OCI-LY7 (cell line): ENCODE measurements at regions not wholly inside any gene's neighbourhood (a gene's known extent, or its start where the extent isn't known, plus 50 kb on each side); places are given as distances from the start of the nearest gene placed in this dataset.

Experiments used
- EZH2phosphoT487 ChIP-seq: fragments of 200-600 bp; sonication (generic); IDR thresholded peaks from 2 replicates; pipeline ENCODE4 v1.6.1; 2018; ENCODE audit warnings: low read depth, borderline replicate concordance, mild to moderate bottlenecking, mixed run types, antibody characterized with exemption, low read length, moderate library complexity, mixed read lengths
- TF ChIP-seq, protein P1 (sequence below): fragments of 200-600 bp; sonication (generic); conservative IDR thresholded peaks from 2 replicates; pipeline ENCODE4 v1.5.1; 2014; ENCODE audit warnings: mild to moderate bottlenecking, antibody characterized with exemption, low read length, moderate library complexity, mixed read lengths

DNA sequence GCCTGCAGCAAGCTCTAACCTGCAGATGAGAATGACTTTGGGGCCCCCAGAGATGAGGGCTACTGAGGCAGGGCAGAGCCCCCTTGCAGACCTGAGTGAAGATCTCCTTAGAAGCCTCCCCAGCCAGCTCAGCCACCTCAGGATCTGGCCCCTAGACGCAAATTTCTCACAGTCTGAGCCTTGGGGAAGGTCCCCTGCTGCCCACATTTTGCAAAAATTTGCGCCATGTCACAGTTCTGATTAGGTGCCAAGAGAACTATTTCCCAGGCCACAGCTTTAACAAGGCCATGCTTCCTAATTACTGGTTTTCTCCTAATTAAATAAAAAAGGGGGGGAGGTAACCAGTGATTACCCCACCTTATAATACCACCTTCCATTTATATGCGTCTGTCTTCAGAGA, 81.0 kb upstream of the HES1 start:
- TF ChIP-seq, protein P1, sequence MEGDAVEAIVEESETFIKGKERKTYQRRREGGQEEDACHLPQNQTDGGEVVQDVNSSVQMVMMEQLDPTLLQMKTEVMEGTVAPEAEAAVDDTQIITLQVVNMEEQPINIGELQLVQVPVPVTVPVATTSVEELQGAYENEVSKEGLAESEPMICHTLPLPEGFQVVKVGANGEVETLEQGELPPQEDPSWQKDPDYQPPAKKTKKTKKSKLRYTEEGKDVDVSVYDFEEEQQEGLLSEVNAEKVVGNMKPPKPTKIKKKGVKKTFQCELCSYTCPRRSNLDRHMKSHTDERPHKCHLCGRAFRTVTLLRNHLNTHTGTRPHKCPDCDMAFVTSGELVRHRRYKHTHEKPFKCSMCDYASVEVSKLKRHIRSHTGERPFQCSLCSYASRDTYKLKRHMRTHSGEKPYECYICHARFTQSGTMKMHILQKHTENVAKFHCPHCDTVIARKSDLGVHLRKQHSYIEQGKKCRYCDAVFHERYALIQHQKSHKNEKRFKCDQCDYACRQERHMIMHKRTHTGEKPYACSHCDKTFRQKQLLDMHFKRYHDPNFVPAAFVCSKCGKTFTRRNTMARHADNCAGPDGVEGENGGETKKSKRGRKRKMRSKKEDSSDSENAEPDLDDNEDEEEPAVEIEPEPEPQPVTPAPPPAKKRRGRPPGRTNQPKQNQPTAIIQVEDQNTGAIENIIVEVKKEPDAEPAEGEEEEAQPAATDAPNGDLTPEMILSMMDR: no peak
- TF ChIP-seq EZH2phosphoT487: no peak
